Liver (tissue), 2 donors: ENCODE measurements at regions not wholly inside any gene's neighbourhood (a gene's known extent, or its start where the extent isn't known, plus 50 kb on each side); places are given as distances from the start of the nearest gene placed in this dataset.

ENCODE experiments used
- NR2F2 ChIP-seq: IDR thresholded peaks from 2 replicates; pipeline ENCODE4 v1.6.1; 2016; ENCODE audit warnings: antibody characterized with exemption
- RAD21 ChIP-seq, 2 donors: IDR thresholded peaks; 2 replicates each; pipeline ENCODE4 v1.6.1; 2016; ENCODE audit warnings: antibody characterized with exemption in 2 of 2, mild to moderate bottlenecking in 2 of 2
- REST ChIP-seq: IDR thresholded peaks from 2 replicates; pipeline ENCODE4 v1.6.1; 2016; ENCODE audit warnings: antibody characterized with exemption, mild to moderate bottlenecking
- donor health status: healthy.

- no peak for TF ChIP-seq RAD21 (IDR thresholded peaks at IDR 0.05)
- no peak for TF ChIP-seq NR2F2
- no peak for TF ChIP-seq REST
These were observed 182.0 kb downstream of the TENT5D start (continued) for GRCh38 chrX:80602036-80602860.
